ENCODE measurements at regions not wholly inside any gene's neighbourhood (a gene's known extent, or its start where the extent isn't known, plus 50 kb on each side); places are given as distances from the start of the nearest gene placed in this dataset.

DNA sequence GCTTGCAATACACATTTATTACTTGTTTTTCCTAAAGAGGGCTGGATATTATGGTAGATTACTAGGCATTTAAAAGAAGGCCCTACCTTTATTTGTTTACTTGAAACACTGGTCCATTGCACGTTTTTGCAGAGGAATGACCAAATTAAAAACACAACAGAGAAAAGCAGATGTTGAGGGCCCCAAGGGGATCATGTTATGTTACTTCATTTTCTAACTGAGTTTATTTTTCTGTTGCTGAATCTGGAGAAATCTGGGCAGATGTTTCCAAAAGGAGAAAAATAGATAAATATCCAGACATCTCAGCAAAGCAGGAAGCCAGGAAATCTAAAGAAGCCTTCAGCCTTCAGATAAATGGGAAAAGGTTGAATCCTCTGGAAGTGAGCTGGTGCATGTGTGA lies 353.0 kb downstream of the NDFIP2 start:
- intact Hi-C loops (cut with micrococcal nuclease; ENCODE audit: unreplicated experiment) = no loop called here
- CTCF ChIA-PET = no interaction called here
- POLR2A ChIA-PET (ENCODE audit: unreplicated experiment) = interaction anchor here (0.6 kb wide), 1 partner anchor 215 kb away, joined by 5 read pairs; no protein-coding TSS in a partner anchor
- 0 out of 2 replicates have a peak, but pooled peaks cover 3% of the 10 kb centered on the region for H3K9me3 ChIP-seq (ENCODE audit: insufficient read depth, low read depth)
- H2AFZ ChIP-seq = no peak overlapping the region
- H3K27me3 ChIP-seq (ENCODE audit: insufficient read depth, low read depth) = no peaks in the 10 kb centered on the region
- DNase-seq = no peak
- no peaks in the 10 kb centered on the region for H3K9me2 ChIP-seq (ENCODE audit: insufficient read depth)
- H3F3A ChIP-seq (ENCODE audit: insufficient read depth, low read depth) = peaks cover 7% of the 10 kb centered on the region; the same call in 1 of the 2 replicates
- H3K79me2 ChIP-seq (ENCODE audit: low read depth) = no peaks in the 10 kb centered on the region
- no peak overlapping the region for H3K4me2 ChIP-seq
- TF ChIP-seq EZH2 (IDR thresholded peaks at IDR 0.05; ENCODE audit: low read depth) = no peak
- TF ChIP-seq, protein P1, sequence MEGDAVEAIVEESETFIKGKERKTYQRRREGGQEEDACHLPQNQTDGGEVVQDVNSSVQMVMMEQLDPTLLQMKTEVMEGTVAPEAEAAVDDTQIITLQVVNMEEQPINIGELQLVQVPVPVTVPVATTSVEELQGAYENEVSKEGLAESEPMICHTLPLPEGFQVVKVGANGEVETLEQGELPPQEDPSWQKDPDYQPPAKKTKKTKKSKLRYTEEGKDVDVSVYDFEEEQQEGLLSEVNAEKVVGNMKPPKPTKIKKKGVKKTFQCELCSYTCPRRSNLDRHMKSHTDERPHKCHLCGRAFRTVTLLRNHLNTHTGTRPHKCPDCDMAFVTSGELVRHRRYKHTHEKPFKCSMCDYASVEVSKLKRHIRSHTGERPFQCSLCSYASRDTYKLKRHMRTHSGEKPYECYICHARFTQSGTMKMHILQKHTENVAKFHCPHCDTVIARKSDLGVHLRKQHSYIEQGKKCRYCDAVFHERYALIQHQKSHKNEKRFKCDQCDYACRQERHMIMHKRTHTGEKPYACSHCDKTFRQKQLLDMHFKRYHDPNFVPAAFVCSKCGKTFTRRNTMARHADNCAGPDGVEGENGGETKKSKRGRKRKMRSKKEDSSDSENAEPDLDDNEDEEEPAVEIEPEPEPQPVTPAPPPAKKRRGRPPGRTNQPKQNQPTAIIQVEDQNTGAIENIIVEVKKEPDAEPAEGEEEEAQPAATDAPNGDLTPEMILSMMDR (conservative IDR thresholded peaks at IDR 0.05) = no peak
- no peak overlapping the region for H3K27ac ChIP-seq
- no peak overlapping the region for H3K4me3 ChIP-seq
- H3K36me3 ChIP-seq (ENCODE audit: low read depth) = no peaks in the 10 kb centered on the region
- H4K20me1 ChIP-seq (ENCODE audit: insufficient read depth) = no peaks in the 10 kb centered on the region
- no TSS peak for BruUV-seq (replicated peaks)
- peaks cover 12% of the 10 kb centered on the region for H3K4me1 ChIP-seq (replicated peaks; ENCODE audit: insufficient read depth)

DNA sequence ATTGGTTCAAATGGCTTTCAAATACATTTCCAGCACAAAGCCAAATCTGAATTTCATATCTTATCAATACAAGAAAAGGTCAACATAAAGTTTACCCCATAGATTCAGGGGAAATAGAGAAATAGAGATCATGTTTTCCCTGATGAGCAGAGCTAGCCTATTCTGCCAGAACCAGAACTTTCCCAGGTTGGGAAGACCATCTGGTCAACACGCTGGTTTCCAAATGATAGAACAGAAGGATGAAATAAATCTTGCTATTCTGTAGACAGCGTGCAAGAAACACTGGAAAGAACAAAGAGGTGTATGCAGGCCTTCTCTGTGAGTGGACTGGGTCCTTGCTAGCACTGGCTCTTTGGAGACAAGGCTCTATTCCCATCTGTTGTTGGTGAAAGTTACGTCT lies 350.6 kb downstream of the NDFIP2 start:
- no TSS peak for BruUV-seq (replicated peaks)
- Histone ChIP-seq H3K36me3 (ENCODE audit: low read depth) (no peaks in the 10 kb centered on the region), H4K20me1 (ENCODE audit: insufficient read depth) (no peaks in the 10 kb centered on the region), H2AFZ (no peak overlapping the region), H3F3A (ENCODE audit: insufficient read depth, low read depth) (no peaks in the 10 kb centered on the region), H3K9me3 (ENCODE audit: insufficient read depth, low read depth) (no peaks in the 10 kb centered on the region), H3K4me1 (replicated peaks; ENCODE audit: insufficient read depth) (no peaks in the 10 kb centered on the region), H3K27ac (no peak overlapping the region), H3K4me3 (no peak overlapping the region), H3K79me2 (ENCODE audit: low read depth) (no peaks in the 10 kb centered on the region), H3K9me2 (ENCODE audit: insufficient read depth) (no peaks in the 10 kb centered on the region), H3K4me2 (no peak overlapping the region), H3K27me3 (ENCODE audit: insufficient read depth, low read depth) (no peaks in the 10 kb centered on the region)
- TF ChIP-seq EZH2 (IDR thresholded peaks at IDR 0.05; ENCODE audit: low read depth) = no peak
- TF ChIP-seq, protein P1 (conservative IDR thresholded peaks at IDR 0.05) = no peak
- intact Hi-C loops (cut with micrococcal nuclease; ENCODE audit: unreplicated experiment) = no loop called here
- no peak for DNase-seq
- ChIA-PET POLR2A (ENCODE audit: unreplicated experiment) (no interaction called here), CTCF (no interaction called here)

DNA sequence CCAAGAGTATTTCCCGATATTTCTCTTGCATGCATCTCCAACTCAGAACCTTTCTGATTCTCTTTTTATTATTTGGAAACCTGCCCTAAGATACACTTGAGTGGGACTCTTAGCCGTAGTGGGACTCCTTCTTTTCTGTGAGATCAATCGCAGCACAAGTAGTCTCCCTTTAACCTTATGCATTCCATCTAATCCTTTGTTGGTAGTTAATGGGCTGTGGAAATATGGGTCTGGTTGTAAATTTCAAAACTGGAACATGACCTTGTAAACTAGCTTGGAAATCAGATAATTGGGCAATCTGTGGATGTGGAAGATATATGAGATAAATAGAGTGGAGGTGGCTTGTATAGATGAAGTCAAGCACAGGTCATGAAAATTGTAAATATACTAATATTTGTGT lies 350.0 kb downstream of the NDFIP2 start:
- Histone ChIP-seq H3K27me3 (ENCODE audit: insufficient read depth, low read depth) (no peaks in the 10 kb centered on the region), H3K9me2 (ENCODE audit: insufficient read depth) (no peaks in the 10 kb centered on the region), H4K20me1 (ENCODE audit: insufficient read depth) (no peaks in the 10 kb centered on the region), H3K4me2 (no peak overlapping the region), H3K36me3 (ENCODE audit: low read depth) (no peaks in the 10 kb centered on the region), H3F3A (ENCODE audit: insufficient read depth, low read depth) (no peaks in the 10 kb centered on the region), H3K9me3 (ENCODE audit: insufficient read depth, low read depth) (no peaks in the 10 kb centered on the region), H3K4me1 (replicated peaks; ENCODE audit: insufficient read depth) (no peaks in the 10 kb centered on the region), H3K27ac (no peak overlapping the region), H3K79me2 (ENCODE audit: low read depth) (no peaks in the 10 kb centered on the region), H2AFZ (no peak overlapping the region), H3K4me3 (no peak overlapping the region)
- CTCF ChIA-PET = no interaction called here
- DNase-seq = no peak
- POLR2A ChIA-PET (ENCODE audit: unreplicated experiment) = no interaction called here
- TF ChIP-seq, protein P1 (conservative IDR thresholded peaks at IDR 0.05) = no peak
- intact Hi-C loops (cut with micrococcal nuclease; ENCODE audit: unreplicated experiment) = no loop called here
- no TSS peak for BruUV-seq (replicated peaks)
